ENCODE measurements at regions not wholly inside any gene's neighbourhood (a gene's known extent, or its start where the extent isn't known, plus 50 kb on each side); places are given as distances from the start of the nearest gene placed in this dataset.

- peaks cover 1% of the 10 kb centered on the region for H3K9me3 Mint-ChIP-seq
- H3K4me1 Mint-ChIP-seq (ENCODE audit: low read depth): no peaks in the 10 kb centered on the region
- DNase-seq: no peak
- no peak overlapping the region for H3K4me3 Mint-ChIP-seq
- CTCF ChIA-PET: no interaction called here
- H3K36me3 Mint-ChIP-seq (ENCODE audit: low read depth): no peaks in the 10 kb centered on the region
- H3K27ac Mint-ChIP-seq: no peak overlapping the region
- intact Hi-C loops (cut with micrococcal nuclease): no loop called here
- H3K27me3 Mint-ChIP-seq (ENCODE audit: low read depth): no peaks in the 10 kb centered on the region
These were observed 652.3 kb downstream of the EPHA7 start for GRCh38 chr6:92767101-92767500.

- no peaks in the 10 kb centered on the region for H3K36me3 Mint-ChIP-seq (ENCODE audit: low read depth)
- intact Hi-C loops (cut with micrococcal nuclease): no loop called here
- CTCF ChIA-PET: no interaction called here
- no peak for DNase-seq
- no peaks in the 10 kb centered on the region for H3K9me3 Mint-ChIP-seq
- H3K27ac Mint-ChIP-seq: no peak overlapping the region
- H3K4me1 Mint-ChIP-seq (ENCODE audit: low read depth): no peaks in the 10 kb centered on the region
- H3K27me3 Mint-ChIP-seq (ENCODE audit: low read depth): no peaks in the 10 kb centered on the region
- no peak overlapping the region for H3K4me3 Mint-ChIP-seq
These were observed 655.7 kb downstream of the EPHA7 start for GRCh38 chr6:92763680-92764079.

- Mint-ChIP-seq H3K27me3 (ENCODE audit: low read depth) (no peaks in the 10 kb centered on the region), H3K9me3 (no peaks in the 10 kb centered on the region), H3K27ac (no peak overlapping the region), H3K4me1 (ENCODE audit: low read depth) (no peaks in the 10 kb centered on the region), H3K4me3 (no peak overlapping the region), H3K36me3 (ENCODE audit: low read depth) (no peaks in the 10 kb centered on the region)
- intact Hi-C loops (cut with micrococcal nuclease): no loop called here
- no peak for DNase-seq
- CTCF ChIA-PET: no interaction called here
These were observed 656.1 kb downstream of the EPHA7 start for GRCh38 chr6:92763274-92763584.

- Mint-ChIP-seq H3K36me3 (ENCODE audit: low read depth) (no peaks in the 10 kb centered on the region), H3K27ac (no peak overlapping the region), H3K9me3 (no peaks in the 10 kb centered on the region), H3K4me1 (ENCODE audit: low read depth) (no peaks in the 10 kb centered on the region), H3K4me3 (no peak overlapping the region), H3K27me3 (ENCODE audit: low read depth) (no peaks in the 10 kb centered on the region)
- DNase-seq: no peak
- CTCF ChIA-PET: no interaction called here
- intact Hi-C loops (cut with micrococcal nuclease): no loop called here
These were observed 656.7 kb downstream of the EPHA7 start for GRCh38 chr6:92762443-92763273.

GRCh38 chr6:92759178-92759577, 660.2 kb downstream of the EPHA7 start:
- CTCF ChIA-PET: no interaction called here
- no peaks in the 10 kb centered on the region for H3K4me1 Mint-ChIP-seq (ENCODE audit: low read depth)
- H3K27ac Mint-ChIP-seq: no peak overlapping the region
- no peak for DNase-seq
- intact Hi-C loops (cut with micrococcal nuclease): no loop called here
- no peaks in the 10 kb centered on the region for H3K27me3 Mint-ChIP-seq (ENCODE audit: low read depth)
- no peaks in the 10 kb centered on the region for H3K36me3 Mint-ChIP-seq (ENCODE audit: low read depth)
- no peaks in the 10 kb centered on the region for H3K9me3 Mint-ChIP-seq
- H3K4me3 Mint-ChIP-seq: no peak overlapping the region

GRCh38 chr6:92757925-92758324, 661.4 kb downstream of the EPHA7 start:
- no peaks in the 10 kb centered on the region for H3K27me3 Mint-ChIP-seq (ENCODE audit: low read depth)
- H3K4me3 Mint-ChIP-seq: no peak overlapping the region
- H3K4me1 Mint-ChIP-seq (ENCODE audit: low read depth): no peaks in the 10 kb centered on the region
- DNase-seq: no peak
- intact Hi-C loops (cut with micrococcal nuclease): no loop called here
- H3K9me3 Mint-ChIP-seq: peaks cover under 1% of the 10 kb centered on the region
- H3K27ac Mint-ChIP-seq: no peak overlapping the region
- CTCF ChIA-PET: no interaction called here
- H3K36me3 Mint-ChIP-seq (ENCODE audit: low read depth): no peaks in the 10 kb centered on the region

GRCh38 chr6:92756912-92757311, 662.4 kb downstream of the EPHA7 start:
- Mint-ChIP-seq H3K27me3 (ENCODE audit: low read depth) (no peaks in the 10 kb centered on the region), H3K36me3 (ENCODE audit: low read depth) (no peaks in the 10 kb centered on the region), H3K9me3 (peaks cover 10% of the 10 kb centered on the region), H3K4me3 (no peak overlapping the region), H3K4me1 (ENCODE audit: low read depth) (no peaks in the 10 kb centered on the region), H3K27ac (no peak overlapping the region)
- DNase-seq: no peak
- CTCF ChIA-PET: no interaction called here
- intact Hi-C loops (cut with micrococcal nuclease): no loop called here

- peaks cover 15% of the 10 kb centered on the region for H3K9me3 Mint-ChIP-seq
- H3K27me3 Mint-ChIP-seq (ENCODE audit: low read depth): no peaks in the 10 kb centered on the region
- H3K27ac Mint-ChIP-seq: no peak overlapping the region
- intact Hi-C loops (cut with micrococcal nuclease): no loop called here
- H3K36me3 Mint-ChIP-seq (ENCODE audit: low read depth): no peaks in the 10 kb centered on the region
- CTCF ChIA-PET: no interaction called here
- no peak for DNase-seq
- H3K4me1 Mint-ChIP-seq (ENCODE audit: low read depth): no peaks in the 10 kb centered on the region
- H3K4me3 Mint-ChIP-seq: no peak overlapping the region
These were observed 665.4 kb downstream of the EPHA7 start for GRCh38 chr6:92753956-92754355.

GRCh38 chr6:92752114-92752513, 667.2 kb downstream of the EPHA7 start:
- intact Hi-C loops (cut with micrococcal nuclease): no loop called here
- no peak for DNase-seq
- Mint-ChIP-seq H3K36me3 (ENCODE audit: low read depth) (no peaks in the 10 kb centered on the region), H3K4me1 (ENCODE audit: low read depth) (no peaks in the 10 kb centered on the region), H3K27me3 (ENCODE audit: low read depth) (no peaks in the 10 kb centered on the region), H3K4me3 (no peak overlapping the region), H3K9me3 (peaks cover 15% of the 10 kb centered on the region), H3K27ac (no peak overlapping the region)
- CTCF ChIA-PET: no interaction called here

- intact Hi-C loops (cut with micrococcal nuclease): no loop called here
- no peaks in the 10 kb centered on the region for H3K27me3 Mint-ChIP-seq (ENCODE audit: low read depth)
- H3K27ac Mint-ChIP-seq: no peak overlapping the region
- no peaks in the 10 kb centered on the region for H3K4me1 Mint-ChIP-seq (ENCODE audit: low read depth)
- no peak overlapping the region for H3K4me3 Mint-ChIP-seq
- DNase-seq: no peak
- peaks cover 17% of the 10 kb centered on the region for H3K9me3 Mint-ChIP-seq
- CTCF ChIA-PET: no interaction called here
- no peaks in the 10 kb centered on the region for H3K36me3 Mint-ChIP-seq (ENCODE audit: low read depth)
These were observed 671.2 kb downstream of the EPHA7 start for GRCh38 chr6:92748131-92748530.

- intact Hi-C loops (cut with micrococcal nuclease): no loop called here
- H3K9me3 Mint-ChIP-seq: no peaks in the 10 kb centered on the region
- no peaks in the 10 kb centered on the region for H3K36me3 Mint-ChIP-seq (ENCODE audit: low read depth)
- H3K4me1 Mint-ChIP-seq (ENCODE audit: low read depth): no peaks in the 10 kb centered on the region
- no peaks in the 10 kb centered on the region for H3K27me3 Mint-ChIP-seq (ENCODE audit: low read depth)
- no peak overlapping the region for H3K27ac Mint-ChIP-seq
- DNase-seq: no peak
- CTCF ChIA-PET: interaction anchor here (0.6 kb wide), 1 partner anchor 118 kb away, joined by 3 read pairs; no protein-coding TSS in a partner anchor
- H3K4me3 Mint-ChIP-seq: no peak overlapping the region
These were observed 681.4 kb downstream of the EPHA7 start for GRCh38 chr6:92737983-92738382.

- peaks cover 8% of the 10 kb centered on the region for H3K9me3 Mint-ChIP-seq
- H3K36me3 Mint-ChIP-seq (ENCODE audit: low read depth): no peaks in the 10 kb centered on the region
- no peak overlapping the region for H3K4me3 Mint-ChIP-seq
- CTCF ChIA-PET: no interaction called here
- no peak overlapping the region for H3K27ac Mint-ChIP-seq
- no peaks in the 10 kb centered on the region for H3K27me3 Mint-ChIP-seq (ENCODE audit: low read depth)
- no peaks in the 10 kb centered on the region for H3K4me1 Mint-ChIP-seq (ENCODE audit: low read depth)
- intact Hi-C loops (cut with micrococcal nuclease): no loop called here
- no peak for DNase-seq
These were observed 695.9 kb downstream of the EPHA7 start for GRCh38 chr6:92723390-92723931.

GRCh38 chr6:92719773-92720172, 699.6 kb downstream of the EPHA7 start:
- no peak overlapping the region for H3K4me3 Mint-ChIP-seq
- CTCF ChIA-PET: no interaction called here
- H3K27me3 Mint-ChIP-seq (ENCODE audit: low read depth): no peaks in the 10 kb centered on the region
- intact Hi-C loops (cut with micrococcal nuclease): no loop called here
- H3K4me1 Mint-ChIP-seq (ENCODE audit: low read depth): no peaks in the 10 kb centered on the region
- H3K27ac Mint-ChIP-seq: no peak overlapping the region
- H3K36me3 Mint-ChIP-seq (ENCODE audit: low read depth): no peaks in the 10 kb centered on the region
- H3K9me3 Mint-ChIP-seq: peaks cover 7% of the 10 kb centered on the region
- DNase-seq: no peak
